Esophagus squamous epithelium (tissue), 4 donors: ENCODE measurements at regions not wholly inside any gene's neighbourhood (a gene's known extent, or its start where the extent isn't known, plus 50 kb on each side); places are given as distances from the start of the nearest gene placed in this dataset.

Experiments
- POLR2A ChIP-seq, 4 donors: fragments of 450-650 bp; IDR thresholded peaks; one replicate each; pipeline ENCODE4 v1.6.1; 2017; ENCODE audit warnings: antibody characterized with exemption in 4 of 4, mild to moderate bottlenecking in 4 of 4, moderate library complexity in 3 of 4
- TF ChIP-seq, protein P1 (sequence below), 6 experiments: fragments of 450-650 bp in 4 of 6; fragments of 200-600 bp in 2 of 6; sonication (generic) in 2 of 6; IDR thresholded peaks; one replicate each; pipeline ENCODE4 v1.5.1; 2016 to 2019; ENCODE audit warnings: antibody characterized with exemption in 6 of 6, mild to moderate bottlenecking in 4 of 6, moderate library complexity in 4 of 6

DNA sequence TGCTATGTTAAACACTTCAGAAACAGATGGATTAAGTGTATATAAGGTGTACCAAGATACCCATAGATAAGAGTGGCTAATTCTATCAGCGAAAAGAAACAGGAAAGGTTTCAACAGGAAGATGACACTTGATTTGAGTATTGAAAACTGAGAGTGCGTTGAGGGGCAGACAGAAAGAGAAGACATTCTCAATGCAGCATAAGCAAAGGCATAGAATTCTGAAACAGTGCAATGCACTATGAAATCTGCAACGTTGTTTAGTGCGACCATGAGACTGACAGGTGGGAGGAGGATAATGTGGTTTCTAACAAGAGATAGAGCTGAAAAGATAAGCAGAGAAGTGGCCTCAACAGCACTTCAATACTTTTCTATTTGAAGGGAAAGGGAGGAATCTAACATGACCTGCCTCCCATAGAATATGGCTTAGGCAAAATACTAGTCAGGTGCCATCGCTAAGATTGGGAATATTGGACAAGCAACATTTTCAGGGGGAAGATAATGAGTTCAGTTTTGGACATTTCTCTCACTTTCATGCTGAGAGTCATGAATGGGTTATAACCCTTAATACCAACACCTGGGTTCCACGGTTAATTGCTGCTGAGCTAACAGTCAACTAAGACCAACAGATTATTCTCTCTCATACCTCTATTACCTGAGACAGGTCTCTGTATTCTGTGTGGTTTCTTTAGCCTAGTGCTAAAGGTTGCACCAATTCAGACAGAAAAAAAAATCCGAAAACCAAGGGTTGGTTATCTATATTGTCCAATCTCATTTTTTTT is 312.9 kb upstream of the ARID1B start:
- TF ChIP-seq, protein P1, sequence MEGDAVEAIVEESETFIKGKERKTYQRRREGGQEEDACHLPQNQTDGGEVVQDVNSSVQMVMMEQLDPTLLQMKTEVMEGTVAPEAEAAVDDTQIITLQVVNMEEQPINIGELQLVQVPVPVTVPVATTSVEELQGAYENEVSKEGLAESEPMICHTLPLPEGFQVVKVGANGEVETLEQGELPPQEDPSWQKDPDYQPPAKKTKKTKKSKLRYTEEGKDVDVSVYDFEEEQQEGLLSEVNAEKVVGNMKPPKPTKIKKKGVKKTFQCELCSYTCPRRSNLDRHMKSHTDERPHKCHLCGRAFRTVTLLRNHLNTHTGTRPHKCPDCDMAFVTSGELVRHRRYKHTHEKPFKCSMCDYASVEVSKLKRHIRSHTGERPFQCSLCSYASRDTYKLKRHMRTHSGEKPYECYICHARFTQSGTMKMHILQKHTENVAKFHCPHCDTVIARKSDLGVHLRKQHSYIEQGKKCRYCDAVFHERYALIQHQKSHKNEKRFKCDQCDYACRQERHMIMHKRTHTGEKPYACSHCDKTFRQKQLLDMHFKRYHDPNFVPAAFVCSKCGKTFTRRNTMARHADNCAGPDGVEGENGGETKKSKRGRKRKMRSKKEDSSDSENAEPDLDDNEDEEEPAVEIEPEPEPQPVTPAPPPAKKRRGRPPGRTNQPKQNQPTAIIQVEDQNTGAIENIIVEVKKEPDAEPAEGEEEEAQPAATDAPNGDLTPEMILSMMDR (IDR thresholded peaks at IDR 0.05): no peak
- TF ChIP-seq POLR2A (IDR thresholded peaks at IDR 0.05): no peak
